ENCODE measurements at regions not wholly inside any gene's neighbourhood (a gene's known extent, or its start where the extent isn't known, plus 50 kb on each side); places are given as distances from the start of the nearest gene placed in this dataset.

GRCh38 chr16:52086901-52087300 lies 460.0 kb downstream of the TOX3 start:
- TF ChIP-seq RAD21 (IDR thresholded peaks at IDR 0.05; ENCODE audit: low read length) = no peak
- TF ChIP-seq MXI1 (IDR thresholded peaks at IDR 0.05; ENCODE audit: borderline replicate concordance, low read depth, low read length) = no peak
- TF ChIP-seq, protein P1, sequence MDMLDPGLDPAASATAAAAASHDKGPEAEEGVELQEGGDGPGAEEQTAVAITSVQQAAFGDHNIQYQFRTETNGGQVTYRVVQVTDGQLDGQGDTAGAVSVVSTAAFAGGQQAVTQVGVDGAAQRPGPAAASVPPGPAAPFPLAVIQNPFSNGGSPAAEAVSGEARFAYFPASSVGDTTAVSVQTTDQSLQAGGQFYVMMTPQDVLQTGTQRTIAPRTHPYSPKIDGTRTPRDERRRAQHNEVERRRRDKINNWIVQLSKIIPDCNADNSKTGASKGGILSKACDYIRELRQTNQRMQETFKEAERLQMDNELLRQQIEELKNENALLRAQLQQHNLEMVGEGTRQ (IDR thresholded peaks at IDR 0.05; ENCODE audit: low read depth, low read length) = no peak

Data from IMR-90 (cell line).